ENCODE measurements at regions not wholly inside any gene's neighbourhood (a gene's known extent, or its start where the extent isn't known, plus 50 kb on each side); places are given as distances from the start of the nearest gene placed in this dataset.

DNA sequence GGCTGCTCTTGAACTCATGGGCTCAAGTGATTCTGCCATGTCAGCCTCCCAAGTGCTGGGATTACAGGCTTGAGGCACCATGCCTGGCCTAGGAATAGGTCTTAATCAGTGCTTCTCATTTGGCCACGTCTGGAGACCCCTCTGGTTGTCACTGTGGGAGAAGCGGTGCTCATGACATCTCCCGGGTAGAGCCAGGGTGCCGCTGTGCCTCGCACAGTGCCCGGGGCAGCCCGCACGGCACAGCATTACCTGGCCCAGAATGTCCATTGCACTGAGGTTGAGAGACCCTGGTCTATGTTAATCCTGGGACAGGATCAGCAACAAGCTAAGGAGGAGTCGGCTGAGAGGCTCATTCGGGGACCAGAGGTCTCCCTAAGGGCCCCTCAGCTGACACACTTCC, 160.8 kb downstream of the EFNB2 start:
- TF ChIP-seq, protein P1, sequence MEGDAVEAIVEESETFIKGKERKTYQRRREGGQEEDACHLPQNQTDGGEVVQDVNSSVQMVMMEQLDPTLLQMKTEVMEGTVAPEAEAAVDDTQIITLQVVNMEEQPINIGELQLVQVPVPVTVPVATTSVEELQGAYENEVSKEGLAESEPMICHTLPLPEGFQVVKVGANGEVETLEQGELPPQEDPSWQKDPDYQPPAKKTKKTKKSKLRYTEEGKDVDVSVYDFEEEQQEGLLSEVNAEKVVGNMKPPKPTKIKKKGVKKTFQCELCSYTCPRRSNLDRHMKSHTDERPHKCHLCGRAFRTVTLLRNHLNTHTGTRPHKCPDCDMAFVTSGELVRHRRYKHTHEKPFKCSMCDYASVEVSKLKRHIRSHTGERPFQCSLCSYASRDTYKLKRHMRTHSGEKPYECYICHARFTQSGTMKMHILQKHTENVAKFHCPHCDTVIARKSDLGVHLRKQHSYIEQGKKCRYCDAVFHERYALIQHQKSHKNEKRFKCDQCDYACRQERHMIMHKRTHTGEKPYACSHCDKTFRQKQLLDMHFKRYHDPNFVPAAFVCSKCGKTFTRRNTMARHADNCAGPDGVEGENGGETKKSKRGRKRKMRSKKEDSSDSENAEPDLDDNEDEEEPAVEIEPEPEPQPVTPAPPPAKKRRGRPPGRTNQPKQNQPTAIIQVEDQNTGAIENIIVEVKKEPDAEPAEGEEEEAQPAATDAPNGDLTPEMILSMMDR (IDR thresholded peaks at IDR 0.05; ENCODE audit: low read depth, low read length, poor library complexity, severe bottlenecking) = no peak
- no peak for TF ChIP-seq EZH2phosphoT487 (IDR thresholded peaks at IDR 0.05; ENCODE audit: borderline replicate concordance, low read length)
